Prostate gland (tissue), 2 donors: ENCODE measurements at regions not wholly inside any gene's neighbourhood (a gene's known extent, or its start where the extent isn't known, plus 50 kb on each side); places are given as distances from the start of the nearest gene placed in this dataset.

Source experiments
- DNase-seq: peaks from one replicate; pipeline ENCODE4 v3.0.0-alpha.2; 2019; ENCODE audit warnings: low spot score
- H3K27ac ChIP-seq, 2 donors: fragments of 200-600 bp; sonication (generic); 2 replicates each; pipeline ENCODE4 v1.5.1; 2017 to 2019
- H3K27me3 ChIP-seq: fragments of 200-600 bp; sonication (generic); replicated peaks from 2 replicates; pipeline ENCODE4 v1.5.1; 2019; ENCODE audit not compliant: insufficient read depth
- H3K36me3 ChIP-seq, 2 donors: fragments of 200-600 bp; sonication (generic); 1 replicate in 1 of 2; 2 replicates in 1 of 2; pipeline versions ENCODE4 v1.5.1 to v1.8.1; 2017 to 2019
- H3K4me1 ChIP-seq: fragments of 200-600 bp; sonication (generic); replicated peaks from 2 replicates; pipeline ENCODE4 v1.5.1; 2019
- H3K4me3 ChIP-seq, 2 donors: fragments of 200-600 bp; sonication (generic); 2 replicates each; pipeline ENCODE4 v1.5.1; 2017 to 2019
- H3K9me3 ChIP-seq: fragments of 200-600 bp; sonication (generic); 2 replicates; pipeline ENCODE4 v1.5.1; 2017
- CTCF ChIP-seq, 4 experiments: fragments of 200-600 bp in 2 of 4; fragments of 450-650 bp in 2 of 4; sonication (generic) in 2 of 4; IDR thresholded peaks; 1 replicate in 3 of 4; 2 replicates in 1 of 4; pipeline ENCODE4 v1.5.1; 2016 to 2019; ENCODE audit warnings: antibody characterized with exemption in 4 of 4, mild to moderate bottlenecking in 2 of 4, moderate library complexity in 2 of 4
- POLR2A ChIP-seq: fragments of 450-650 bp; IDR thresholded peaks from one replicate; pipeline ENCODE4 v1.6.1; 2016; ENCODE audit warnings: antibody characterized with exemption, mild to moderate bottlenecking
- POLR2AphosphoS5 ChIP-seq: sonication (generic); formaldehyde crosslinking; IDR thresholded peaks from one replicate; pipeline ENCODE4 v1.6.1; 2017; ENCODE audit warnings: antibody characterized with exemption
- WGBS: methylation state at CpG from one replicate; pipeline ENCODE4 v1.1.5; 2018; 5-methylcytosine and 5-hydroxymethylcytosine counted together
- intact Hi-C: fragments of 100-400 bp; cut with DNase I; formaldehyde crosslinking; loops from one replicate; pipeline ENCODE4 v1.14.2; 2022

GRCh38 chr5:19047277-19047676, 940.7 kb downstream of the CDH18 start:
- intact Hi-C loops: no loop called here
- WGBS: 87% methylated on average over 9 of the region's 9 CpGs
- no peak overlapping the region for H3K4me3 ChIP-seq
- no peaks in the 10 kb centered on the region for H3K27me3 ChIP-seq
- H3K27ac ChIP-seq: no peak overlapping the region
- TF ChIP-seq CTCF (IDR thresholded peaks at IDR 0.05): no peak
- TF ChIP-seq POLR2A: no peak
- TF ChIP-seq POLR2AphosphoS5: no peak
- no peak for DNase-seq
- H3K36me3 ChIP-seq: no peaks in the 10 kb centered on the region
- no peaks in the 10 kb centered on the region for H3K4me1 ChIP-seq
- H3K9me3 ChIP-seq: no peaks in the 10 kb centered on the region

GRCh38 chr5:19048726-19049125, 939.3 kb downstream of the CDH18 start:
- no peaks in the 10 kb centered on the region for H3K27me3 ChIP-seq
- DNase-seq: no peak
- intact Hi-C loops: no loop called here
- H3K9me3 ChIP-seq: no peaks in the 10 kb centered on the region
- 39% methylated on average over 3 of the region's 3 CpGs for WGBS
- no peaks in the 10 kb centered on the region for H3K36me3 ChIP-seq
- H3K4me3 ChIP-seq: no peak overlapping the region
- no peaks in the 10 kb centered on the region for H3K4me1 ChIP-seq
- TF ChIP-seq CTCF (IDR thresholded peaks at IDR 0.05): no peak
- TF ChIP-seq POLR2A: no peak
- TF ChIP-seq POLR2AphosphoS5: no peak
- H3K27ac ChIP-seq: no peak overlapping the region

- no peak overlapping the region for H3K27ac ChIP-seq
Observed at GRCh38 chr5:19058216-19058615, 929.8 kb downstream of the CDH18 start.

GRCh38 chr5:19064094-19064493, 923.9 kb downstream of the CDH18 start:
- Histone ChIP-seq H3K36me3 (no peaks in the 10 kb centered on the region), H3K4me1 (no peaks in the 10 kb centered on the region), H3K27me3 (no peaks in the 10 kb centered on the region), H3K4me3 (no peak overlapping the region), H3K9me3 (no peaks in the 10 kb centered on the region), H3K27ac (no peak overlapping the region)
- TF ChIP-seq POLR2AphosphoS5: no peak
- no peak for TF ChIP-seq POLR2A
- TF ChIP-seq CTCF (IDR thresholded peaks at IDR 0.05): no peak
- no peak for DNase-seq
- intact Hi-C loops: no loop called here

More at GRCh38 chr5:19058216-19058615, 929.8 kb downstream of the CDH18 start:
- Histone ChIP-seq H3K4me1 (no peaks in the 10 kb centered on the region), H3K4me3 (no peak overlapping the region), H3K36me3 (no peaks in the 10 kb centered on the region), H3K9me3 (no peaks in the 10 kb centered on the region), H3K27me3 (no peaks in the 10 kb centered on the region)
- 80% methylated on average over 2 of the region's 2 CpGs for WGBS
- intact Hi-C loops: no loop called here
- DNase-seq: no peak
- TF ChIP-seq CTCF (IDR thresholded peaks at IDR 0.05) (no peak), POLR2A (no peak), POLR2AphosphoS5 (no peak)

- Histone ChIP-seq H3K4me3 (no peak overlapping the region), H3K27ac (no peak overlapping the region), H3K9me3 (no peaks in the 10 kb centered on the region), H3K36me3 (no peaks in the 10 kb centered on the region), H3K4me1 (no peaks in the 10 kb centered on the region), H3K27me3 (no peaks in the 10 kb centered on the region)
- WGBS: 85% methylated on average over 1 of the region's 1 CpG
- no peak for TF ChIP-seq POLR2AphosphoS5
- TF ChIP-seq CTCF (IDR thresholded peaks at IDR 0.05): no peak
- TF ChIP-seq POLR2A: no peak
- intact Hi-C loops: no loop called here
- no peak for DNase-seq
Observed at GRCh38 chr5:19067741-19068140, 920.3 kb downstream of the CDH18 start.
